ENCODE measurements at regions not wholly inside any gene's neighbourhood (a gene's known extent, or its start where the extent isn't known, plus 50 kb on each side); places are given as distances from the start of the nearest gene placed in this dataset.

GRCh38 chr4:153931804-153932203 is 142.9 kb upstream of the SFRP2 start:
- Histone ChIP-seq H3K4me1 (peaks cover 0 to 12% (median 3%) of the 10 kb centered on the region in 4 donors), H3K4me3 (no peak overlapping the region), H3K9me3 (no peaks in the 10 kb centered on the region), H3K27me3 (no peaks in the 10 kb centered on the region), H3K27ac (replicated peaks in 1 of 4) (no peak overlapping the region), H3K36me3 (no peaks in the 10 kb centered on the region)
- intact Hi-C loops (cut with DNase I), result no loop called here
- WGBS, result 76% methylated on average over 1 of the region's 1 CpG
- TF ChIP-seq POLR2AphosphoS5 (IDR thresholded peaks at IDR 0.05), result no peak
- TF ChIP-seq CTCF (IDR thresholded peaks at IDR 0.05), result no peak
- TF ChIP-seq POLR2A (IDR thresholded peaks at IDR 0.05; ENCODE audit: low read depth), result no peak
- TF ChIP-seq EP300 (IDR thresholded peaks at IDR 0.05), result no peak
- no peak for DNase-seq (ENCODE audit: extremely low spot score)

GRCh38 chr4:153929675-153930074 is 140.8 kb upstream of the SFRP2 start:
- no peak overlapping the region for H3K27ac ChIP-seq (replicated peaks in 1 of 4)
- no peak overlapping the region for H3K4me3 ChIP-seq
- intact Hi-C loops (cut with DNase I), result no loop called here
- no peaks in the 10 kb centered on the region for H3K27me3 ChIP-seq
- peaks cover 0 to 12% (median 3%) of the 10 kb centered on the region in 4 donors for H3K4me1 ChIP-seq
- no peak for DNase-seq (ENCODE audit: extremely low spot score)
- no peak for TF ChIP-seq EP300 (IDR thresholded peaks at IDR 0.05)
- TF ChIP-seq POLR2A (IDR thresholded peaks at IDR 0.05; ENCODE audit: low read depth), result no peak
- no peak for TF ChIP-seq POLR2AphosphoS5 (IDR thresholded peaks at IDR 0.05)
- no peak for TF ChIP-seq CTCF (IDR thresholded peaks at IDR 0.05)
- no peaks in the 10 kb centered on the region for H3K36me3 ChIP-seq
- 66% methylated on average over 5 of the region's 5 CpGs for WGBS
- H3K9me3 ChIP-seq, result no peaks in the 10 kb centered on the region

DNA sequence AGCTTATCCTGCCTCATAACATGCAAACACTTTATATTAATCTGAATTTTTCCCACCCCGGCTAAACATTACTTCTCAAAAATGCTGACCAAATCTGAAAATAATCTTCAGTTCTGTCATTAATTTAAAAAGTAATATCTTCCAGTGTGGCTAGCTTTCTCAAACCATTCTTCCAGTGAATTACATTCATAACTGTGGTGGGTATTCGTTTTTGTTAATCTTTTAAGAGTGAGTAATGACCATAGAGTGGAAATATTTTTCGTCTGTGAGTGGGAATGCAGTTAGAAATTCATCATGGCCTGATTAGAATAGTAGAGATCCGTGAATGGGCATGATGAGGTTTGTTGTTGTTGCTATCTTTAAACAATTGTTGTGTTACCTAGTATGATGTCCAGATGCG is 138.6 kb upstream of the SFRP2 start:
- TF ChIP-seq EP300 (IDR thresholded peaks at IDR 0.05) (no peak), POLR2A (IDR thresholded peaks at IDR 0.05; ENCODE audit: low read depth) (no peak), CTCF (IDR thresholded peaks at IDR 0.05) (no peak), POLR2AphosphoS5 (IDR thresholded peaks at IDR 0.05) (no peak)
- Histone ChIP-seq H3K36me3 (no peaks in the 10 kb centered on the region), H3K27me3 (no peaks in the 10 kb centered on the region), H3K4me3 (no peak overlapping the region), H3K4me1 (peaks cover 0 to 12% (median 0%) of the 10 kb centered on the region in 4 donors), H3K27ac (replicated peaks in 1 of 4) (no peak overlapping the region), H3K9me3 (no peaks in the 10 kb centered on the region)
- intact Hi-C loops (cut with DNase I), result no loop called here
- WGBS, result 85% methylated on average over 5 of the region's 5 CpGs
- DNase-seq (ENCODE audit: extremely low spot score), result no peak

DNA sequence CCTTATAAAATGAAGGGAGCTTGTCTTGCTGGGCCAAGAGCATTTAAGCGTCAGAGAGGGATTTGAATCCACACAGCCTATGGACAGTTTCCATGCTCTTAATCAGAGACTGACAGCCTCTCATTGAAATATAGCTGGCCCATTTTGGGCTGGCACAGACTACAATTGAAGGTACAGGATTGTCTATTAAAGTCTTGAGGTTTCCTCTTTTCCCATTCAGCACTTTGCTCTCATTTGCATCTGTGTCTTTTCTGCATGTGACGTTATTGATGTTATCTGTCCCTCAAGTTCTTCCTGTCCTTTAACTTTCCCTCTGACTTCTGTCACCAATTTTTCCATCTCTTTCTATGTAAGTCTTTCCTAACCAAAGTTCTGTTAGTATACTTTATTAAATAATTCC is 133.3 kb upstream of the SFRP2 start:
- Histone ChIP-seq H3K4me1 (no peaks in the 10 kb centered on the region), H3K27ac (replicated peaks in 1 of 4) (no peak overlapping the region), H3K4me3 (no peak overlapping the region), H3K27me3 (no peaks in the 10 kb centered on the region), H3K9me3 (no peaks in the 10 kb centered on the region), H3K36me3 (no peaks in the 10 kb centered on the region)
- intact Hi-C loops (cut with DNase I), result no loop called here
- WGBS, result 73% methylated on average over 2 of the region's 2 CpGs
- no peak for DNase-seq (ENCODE audit: extremely low spot score)
- TF ChIP-seq EP300 (IDR thresholded peaks at IDR 0.05) (no peak), CTCF (IDR thresholded peaks at IDR 0.05) (no peak), POLR2A (IDR thresholded peaks at IDR 0.05; ENCODE audit: low read depth) (no peak), POLR2AphosphoS5 (IDR thresholded peaks at IDR 0.05) (no peak)

GRCh38 chr4:153919667-153920066 is 130.8 kb upstream of the SFRP2 start:
- WGBS, result 84% methylated on average over 3 of the region's 3 CpGs
- no peak for DNase-seq (ENCODE audit: extremely low spot score)
- no peaks in the 10 kb centered on the region for H3K4me1 ChIP-seq
- no peaks in the 10 kb centered on the region for H3K9me3 ChIP-seq
- H3K4me3 ChIP-seq, result no peak overlapping the region
- no peaks in the 10 kb centered on the region for H3K27me3 ChIP-seq
- no peak overlapping the region for H3K27ac ChIP-seq (replicated peaks in 1 of 4)
- no peaks in the 10 kb centered on the region for H3K36me3 ChIP-seq
- intact Hi-C loops (cut with DNase I), result no loop called here
- TF ChIP-seq POLR2AphosphoS5 (IDR thresholded peaks at IDR 0.05) (no peak), CTCF (IDR thresholded peaks at IDR 0.05) (no peak), EP300 (IDR thresholded peaks at IDR 0.05) (no peak), POLR2A (IDR thresholded peaks at IDR 0.05; ENCODE audit: low read depth) (no peak)
